GM06990 (cell line): ENCODE measurements at regions not wholly inside any gene's neighbourhood (a gene's known extent, or its start where the extent isn't known, plus 50 kb on each side); places are given as distances from the start of the nearest gene placed in this dataset.

Experiments
- DNase-seq: peaks from one replicate; pipeline ENCODE4 v3.0.0-alpha.2; 2011; ENCODE audit not compliant: insufficient read length; ENCODE audit errors: extremely low read depth
- H3K27me3 ChIP-seq: replicated peaks from 2 replicates; pipeline ENCODE4 v1.6.0; 2011; ENCODE audit warnings: low read length; ENCODE audit not compliant: control insufficient read depth, insufficient read depth
- H3K36me3 ChIP-seq: 2 replicates; pipeline ENCODE4 v1.5.1; 2011; ENCODE audit warnings: low read length; ENCODE audit not compliant: control insufficient read depth, insufficient read depth
- H3K4me3 ChIP-seq: replicated peaks from 2 replicates; pipeline ENCODE4 v1.5.1; 2011; ENCODE audit warnings: low read depth, mild to moderate bottlenecking, control low read depth, low read length
- TF ChIP-seq, protein P1 (sequence below): IDR thresholded peaks from 2 replicates; pipeline ENCODE4 v1.5.1; 2011; ENCODE audit warnings: low read length, control low read depth, mild to moderate bottlenecking, inconsistent platforms; ENCODE audit not compliant: insufficient read depth, poor library complexity, severe bottlenecking

DNA sequence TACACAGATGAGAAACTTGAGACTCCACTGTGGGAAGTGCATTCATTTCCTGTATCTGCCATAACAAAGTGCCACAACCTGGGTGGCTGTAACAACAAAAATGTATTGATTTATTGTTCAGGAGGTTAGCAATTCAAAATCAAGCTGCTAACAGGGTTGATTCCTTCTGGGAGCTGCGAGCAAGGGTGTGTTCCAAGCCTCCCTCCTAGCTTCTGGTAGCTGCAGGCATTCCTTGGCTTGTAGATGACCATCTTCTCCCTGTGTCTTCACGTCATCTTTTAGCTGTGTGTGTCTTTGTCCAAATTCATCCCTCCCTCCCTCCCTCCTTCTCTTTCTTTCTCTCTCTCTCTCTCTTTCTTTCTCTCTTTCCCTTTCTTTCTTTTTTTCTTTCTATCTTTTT, 258.1 kb downstream of the MSX2 start:
- TF ChIP-seq, protein P1, sequence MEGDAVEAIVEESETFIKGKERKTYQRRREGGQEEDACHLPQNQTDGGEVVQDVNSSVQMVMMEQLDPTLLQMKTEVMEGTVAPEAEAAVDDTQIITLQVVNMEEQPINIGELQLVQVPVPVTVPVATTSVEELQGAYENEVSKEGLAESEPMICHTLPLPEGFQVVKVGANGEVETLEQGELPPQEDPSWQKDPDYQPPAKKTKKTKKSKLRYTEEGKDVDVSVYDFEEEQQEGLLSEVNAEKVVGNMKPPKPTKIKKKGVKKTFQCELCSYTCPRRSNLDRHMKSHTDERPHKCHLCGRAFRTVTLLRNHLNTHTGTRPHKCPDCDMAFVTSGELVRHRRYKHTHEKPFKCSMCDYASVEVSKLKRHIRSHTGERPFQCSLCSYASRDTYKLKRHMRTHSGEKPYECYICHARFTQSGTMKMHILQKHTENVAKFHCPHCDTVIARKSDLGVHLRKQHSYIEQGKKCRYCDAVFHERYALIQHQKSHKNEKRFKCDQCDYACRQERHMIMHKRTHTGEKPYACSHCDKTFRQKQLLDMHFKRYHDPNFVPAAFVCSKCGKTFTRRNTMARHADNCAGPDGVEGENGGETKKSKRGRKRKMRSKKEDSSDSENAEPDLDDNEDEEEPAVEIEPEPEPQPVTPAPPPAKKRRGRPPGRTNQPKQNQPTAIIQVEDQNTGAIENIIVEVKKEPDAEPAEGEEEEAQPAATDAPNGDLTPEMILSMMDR, result no peak

GRCh38 chr5:174981416-174981815, 257.0 kb downstream of the MSX2 start:
- DNase-seq, result no peak
- TF ChIP-seq, protein P1, result no peak
- H3K4me3 ChIP-seq, result no peak overlapping the region
- H3K36me3 ChIP-seq, result no peaks in the 10 kb centered on the region
- no peaks in the 10 kb centered on the region for H3K27me3 ChIP-seq

More for the DNA sequence above, 258.1 kb downstream of the MSX2 start:
- no peak for DNase-seq
- H3K27me3 ChIP-seq, result no peaks in the 10 kb centered on the region
- no peak overlapping the region for H3K4me3 ChIP-seq
- H3K36me3 ChIP-seq, result no peaks in the 10 kb centered on the region

DNA sequence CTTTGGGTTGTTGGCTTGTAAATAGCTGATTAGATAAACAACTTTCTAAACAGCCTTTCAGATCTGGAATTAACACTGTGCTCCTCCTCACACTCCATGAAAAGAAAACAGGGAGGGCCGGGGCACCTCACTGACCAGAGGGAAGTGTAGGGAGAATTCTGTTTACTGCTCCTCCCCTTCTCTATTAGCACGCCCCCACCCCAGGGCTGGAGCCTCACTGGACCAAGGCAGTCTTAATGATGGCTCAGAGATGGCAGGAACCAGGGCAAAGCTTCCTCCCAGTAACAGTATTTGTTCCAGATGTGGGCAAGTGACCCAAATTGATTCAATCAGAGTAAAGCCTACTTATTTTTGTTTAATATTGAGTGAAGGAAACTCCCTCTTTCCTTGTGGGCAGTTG, 256.6 kb downstream of the MSX2 start:
- Histone ChIP-seq H3K4me3 (no peak overlapping the region), H3K36me3 (no peaks in the 10 kb centered on the region), H3K27me3 (no peaks in the 10 kb centered on the region)
- TF ChIP-seq, protein P1, result no peak
- DNase-seq, result no peak

- H3K27me3 ChIP-seq, result no peaks in the 10 kb centered on the region
- no peak for DNase-seq
- H3K4me3 ChIP-seq, result no peak overlapping the region
- no peaks in the 10 kb centered on the region for H3K36me3 ChIP-seq
- TF ChIP-seq, protein P1, result no peak
Observed at GRCh38 chr5:174972291-174972690, 247.9 kb downstream of the MSX2 start.

GRCh38 chr5:174971210-174971609, 246.8 kb downstream of the MSX2 start:
- no peaks in the 10 kb centered on the region for H3K36me3 ChIP-seq
- no peaks in the 10 kb centered on the region for H3K27me3 ChIP-seq
- TF ChIP-seq, protein P1, result no peak
- no peak for DNase-seq
- no peak overlapping the region for H3K4me3 ChIP-seq

- no peak for DNase-seq
- Histone ChIP-seq H3K4me3 (no peak overlapping the region), H3K27me3 (no peaks in the 10 kb centered on the region), H3K36me3 (no peaks in the 10 kb centered on the region)
- TF ChIP-seq, protein P1, result no peak
Observed at GRCh38 chr5:174970502-174970901, 246.1 kb downstream of the MSX2 start.
